Upper lobe of left lung (tissue), 6 donors: ENCODE measurements at regions not wholly inside any gene's neighbourhood (a gene's known extent, or its start where the extent isn't known, plus 50 kb on each side); places are given as distances from the start of the nearest gene placed in this dataset.

Source experiments
- ATAC-seq, 2 donors: fragments of 200-7000 bp; cut with Tn5 transposase; one replicate each; pipeline ENCODE4 v1.9.1; 2022; ENCODE audit warnings: mild to moderate bottlenecking in 2 of 2, moderate library complexity in 2 of 2; ENCODE audit not compliant: low FRiP score in 2 of 2
- DNase-seq, 2 donors: peaks; one replicate each; pipeline ENCODE4 v3.0.0-alpha.2; 2019 to 2020
- H3K27ac ChIP-seq, 4 donors: fragments of 200-600 bp; sonication (generic); one replicate each; pipeline ENCODE4 v1.5.1; 2016 to 2019
- H3K27me3 ChIP-seq, 4 donors: fragments of 200-600 bp; sonication (generic); one replicate each; pipeline ENCODE4 v1.5.1; 2017 to 2019
- H3K36me3 ChIP-seq, 4 donors: fragments of 200-600 bp; sonication (generic); one replicate each; pipeline ENCODE4 v1.5.1; 2016 to 2019
- H3K4me1 ChIP-seq, 4 donors: fragments of 200-600 bp; sonication (generic); one replicate each; pipeline ENCODE4 v1.5.1; 2018 to 2019
- H3K4me3 ChIP-seq, 4 donors: fragments of 200-600 bp; sonication (generic); one replicate each; pipeline ENCODE4 v1.5.1; 2017 to 2019; ENCODE audit warnings: mild to moderate bottlenecking in 2 of 4, moderate library complexity in 1 of 4
- H3K9me3 ChIP-seq, 4 donors: fragments of 200-600 bp; sonication (generic); one replicate each; pipeline ENCODE4 v1.5.1; 2018 to 2019
- EP300 ChIP-seq, 4 donors: sonication (generic); formaldehyde crosslinking; IDR thresholded peaks; one replicate each; pipeline ENCODE4 v1.5.1; 2017; ENCODE audit warnings: antibody characterized with exemption in 4 of 4, control low read depth in 2 of 4
- POLR2A ChIP-seq, 4 donors: fragments of 450-650 bp; IDR thresholded peaks; one replicate each; pipeline ENCODE4 v1.5.1; 2016 to 2017; ENCODE audit warnings: antibody characterized with exemption in 4 of 4, mild to moderate bottlenecking in 2 of 4
- POLR2AphosphoS5 ChIP-seq, 2 donors: sonication (generic); formaldehyde crosslinking; IDR thresholded peaks; one replicate each; pipeline ENCODE4 v1.5.1; 2017; ENCODE audit warnings: antibody characterized with exemption in 2 of 2
- WGBS, 2 donors: methylation state at CpG; one replicate each; pipeline ENCODE4 v1.1.5; 2017 to 2018; 5-methylcytosine and 5-hydroxymethylcytosine counted together
- TF ChIP-seq, protein P1 (sequence below), 6 experiments: fragments of 450-650 bp in 4 of 6; fragments of 200-600 bp in 2 of 6; sonication (generic) in 2 of 6; IDR thresholded peaks; one replicate each; pipeline ENCODE4 v1.5.1; 2016 to 2019; ENCODE audit warnings: antibody characterized with exemption in 6 of 6
- donor health status: DM: no; HTN: no; CAD: no; lungs with moderate emphysema.
- donor health status: DM: no; HTN: yes; CAD: no; lungs with severe emphysema.

- 89% methylated on average over 2 of the region's 2 CpGs for WGBS, 2 donors
- no peaks in the 10 kb centered on the region for H3K4me1 ChIP-seq
- DNase-seq (no peak), ATAC-seq (no peak)
- no peaks in the 10 kb centered on the region for H3K9me3 ChIP-seq
- H3K27ac ChIP-seq, result no peak overlapping the region
- TF ChIP-seq EP300 (IDR thresholded peaks at IDR 0.05) (no peak), POLR2AphosphoS5 (IDR thresholded peaks at IDR 0.05) (no peak), POLR2A (IDR thresholded peaks at IDR 0.05) (no peak)
- TF ChIP-seq, protein P1, sequence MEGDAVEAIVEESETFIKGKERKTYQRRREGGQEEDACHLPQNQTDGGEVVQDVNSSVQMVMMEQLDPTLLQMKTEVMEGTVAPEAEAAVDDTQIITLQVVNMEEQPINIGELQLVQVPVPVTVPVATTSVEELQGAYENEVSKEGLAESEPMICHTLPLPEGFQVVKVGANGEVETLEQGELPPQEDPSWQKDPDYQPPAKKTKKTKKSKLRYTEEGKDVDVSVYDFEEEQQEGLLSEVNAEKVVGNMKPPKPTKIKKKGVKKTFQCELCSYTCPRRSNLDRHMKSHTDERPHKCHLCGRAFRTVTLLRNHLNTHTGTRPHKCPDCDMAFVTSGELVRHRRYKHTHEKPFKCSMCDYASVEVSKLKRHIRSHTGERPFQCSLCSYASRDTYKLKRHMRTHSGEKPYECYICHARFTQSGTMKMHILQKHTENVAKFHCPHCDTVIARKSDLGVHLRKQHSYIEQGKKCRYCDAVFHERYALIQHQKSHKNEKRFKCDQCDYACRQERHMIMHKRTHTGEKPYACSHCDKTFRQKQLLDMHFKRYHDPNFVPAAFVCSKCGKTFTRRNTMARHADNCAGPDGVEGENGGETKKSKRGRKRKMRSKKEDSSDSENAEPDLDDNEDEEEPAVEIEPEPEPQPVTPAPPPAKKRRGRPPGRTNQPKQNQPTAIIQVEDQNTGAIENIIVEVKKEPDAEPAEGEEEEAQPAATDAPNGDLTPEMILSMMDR (IDR thresholded peaks at IDR 0.05), result no peak
- no peaks in the 10 kb centered on the region for H3K27me3 ChIP-seq
- H3K36me3 ChIP-seq, result no peaks in the 10 kb centered on the region
- no peak overlapping the region for H3K4me3 ChIP-seq
These were observed 241.1 kb upstream of the CTBP2 start for GRCh38 chr10:125401462-125401861.

GRCh38 chr10:125399289-125399688, 238.9 kb upstream of the CTBP2 start:
- ATAC-seq, result no peak
- WGBS, 2 donors, result 59 to 62% methylated on average over 3 of the region's 3 CpGs

GRCh38 chr10:125398270-125398669, 237.9 kb upstream of the CTBP2 start:
- no peak overlapping the region for H3K4me3 ChIP-seq
- no peaks in the 10 kb centered on the region for H3K9me3 ChIP-seq
- no peaks in the 10 kb centered on the region for H3K4me1 ChIP-seq
- DNase-seq, result no peak
- TF ChIP-seq POLR2A (IDR thresholded peaks at IDR 0.05), result no peak
- TF ChIP-seq, protein P1 (IDR thresholded peaks at IDR 0.05), result no peak
- TF ChIP-seq EP300 (IDR thresholded peaks at IDR 0.05), result no peak
- no peak for TF ChIP-seq POLR2AphosphoS5 (IDR thresholded peaks at IDR 0.05)
- H3K27me3 ChIP-seq, result no peaks in the 10 kb centered on the region
- H3K36me3 ChIP-seq, result no peaks in the 10 kb centered on the region
- WGBS, 2 donors, result 65 to 72% methylated on average over 3 of the region's 3 CpGs
- H3K27ac ChIP-seq, result no peak overlapping the region
- ATAC-seq, result no peak

More at GRCh38 chr10:125399289-125399688, 238.9 kb upstream of the CTBP2 start:
- no peak for TF ChIP-seq POLR2AphosphoS5 (IDR thresholded peaks at IDR 0.05)
- TF ChIP-seq POLR2A (IDR thresholded peaks at IDR 0.05), result no peak
- TF ChIP-seq EP300 (IDR thresholded peaks at IDR 0.05), result no peak
- TF ChIP-seq, protein P1 (IDR thresholded peaks at IDR 0.05), result no peak
- Histone ChIP-seq H3K27ac (no peak overlapping the region), H3K9me3 (no peaks in the 10 kb centered on the region), H3K4me1 (no peaks in the 10 kb centered on the region), H3K4me3 (no peak overlapping the region), H3K27me3 (no peaks in the 10 kb centered on the region), H3K36me3 (no peaks in the 10 kb centered on the region)
- no peak for DNase-seq

- Histone ChIP-seq H3K27ac (no peak overlapping the region), H3K36me3 (no peaks in the 10 kb centered on the region), H3K4me3 (no peak overlapping the region), H3K9me3 (no peaks in the 10 kb centered on the region), H3K4me1 (no peaks in the 10 kb centered on the region), H3K27me3 (no peaks in the 10 kb centered on the region)
- 79 to 86% methylated on average over 4 of the region's 4 CpGs for WGBS, 2 donors
- DNase-seq (no peak), ATAC-seq (no peak)
- TF ChIP-seq, protein P1 (IDR thresholded peaks at IDR 0.05), result no peak
- TF ChIP-seq POLR2A (IDR thresholded peaks at IDR 0.05) (no peak), EP300 (IDR thresholded peaks at IDR 0.05) (no peak), POLR2AphosphoS5 (IDR thresholded peaks at IDR 0.05) (no peak)
These were observed 237.2 kb upstream of the CTBP2 start for GRCh38 chr10:125397608-125398007.

- ATAC-seq, result no peak
These were observed 236.3 kb upstream of the CTBP2 start for GRCh38 chr10:125396676-125397075.

More at GRCh38 chr10:125396676-125397075, 236.3 kb upstream of the CTBP2 start:
- H3K4me3 ChIP-seq, result no peak overlapping the region
- H3K36me3 ChIP-seq, result no peaks in the 10 kb centered on the region
- no peaks in the 10 kb centered on the region for H3K27me3 ChIP-seq
- DNase-seq, result no peak
- H3K4me1 ChIP-seq, result no peaks in the 10 kb centered on the region
- no peaks in the 10 kb centered on the region for H3K9me3 ChIP-seq
- no peak overlapping the region for H3K27ac ChIP-seq
- TF ChIP-seq, protein P1 (IDR thresholded peaks at IDR 0.05), result no peak
- no peak for TF ChIP-seq POLR2A (IDR thresholded peaks at IDR 0.05)
- TF ChIP-seq POLR2AphosphoS5 (IDR thresholded peaks at IDR 0.05), result no peak
- no peak for TF ChIP-seq EP300 (IDR thresholded peaks at IDR 0.05)
